DOHH2 (cell line): ENCODE measurements at regions not wholly inside any gene's neighbourhood (a gene's known extent, or its start where the extent isn't known, plus 50 kb on each side); places are given as distances from the start of the nearest gene placed in this dataset.

Experiments
- H3F3A ChIP-seq: fragments of 200-600 bp; sonication (generic), shearing (Covaris generic); 2 replicates; pipeline ENCODE4 v1.6.0; 2016; ENCODE audit warnings: antibody characterized with exemption, mild to moderate bottlenecking; ENCODE audit not compliant: control insufficient read depth, insufficient read depth
- H3K27ac ChIP-seq: fragments of 200-600 bp; sonication (generic); 2 replicates; pipeline ENCODE4 v1.5.1; 2014; ENCODE audit warnings: low read depth, mild to moderate bottlenecking, low read length, moderate library complexity
- H3K27me3 ChIP-seq: fragments of 200-600 bp; sonication (generic); 2 replicates; pipeline ENCODE4 v1.6.1; 2014; ENCODE audit warnings: mild to moderate bottlenecking, low read length, mixed read lengths; ENCODE audit not compliant: control insufficient read depth
- H3K36me3 ChIP-seq: fragments of 200-600 bp; sonication (generic); 2 replicates; pipeline ENCODE4 v1.6.1; 2014; ENCODE audit warnings: mild to moderate bottlenecking, low read length, moderate library complexity, mixed read lengths; ENCODE audit not compliant: control insufficient read depth
- H3K4me1 ChIP-seq: fragments of 200-600 bp; sonication (generic); 2 replicates; pipeline ENCODE4 v1.6.1; 2014; ENCODE audit warnings: mild to moderate bottlenecking, low read length, mixed read lengths; ENCODE audit not compliant: control insufficient read depth
- H3K4me2 ChIP-seq: fragments of 200-600 bp; sonication (generic); 2 replicates; pipeline ENCODE4 v1.6.0; 2014; ENCODE audit warnings: mild to moderate bottlenecking, low read length, moderate library complexity
- H3K4me3 ChIP-seq: fragments of 200-600 bp; sonication (generic); 2 replicates; pipeline ENCODE4 v1.5.1; 2014; ENCODE audit warnings: mild to moderate bottlenecking, low read length, mixed read lengths
- H3K79me2 ChIP-seq: fragments of 200-600 bp; sonication (generic); 2 replicates; pipeline ENCODE4 v1.6.1; 2014; ENCODE audit warnings: mild to moderate bottlenecking, low read length, mixed read lengths; ENCODE audit not compliant: control insufficient read depth
- H3K9me2 ChIP-seq: fragments of 200-600 bp; sonication (generic); replicated peaks from 2 replicates; pipeline ENCODE4 v1.6.1; 2014; ENCODE audit warnings: mild to moderate bottlenecking, low read length, mixed read lengths; ENCODE audit not compliant: control insufficient read depth
- H3K9me3 ChIP-seq: fragments of 200-600 bp; sonication (generic); 2 replicates; pipeline ENCODE4 v1.6.1; 2014; ENCODE audit warnings: antibody characterized with exemption, low read length, mixed read lengths; ENCODE audit not compliant: control insufficient read depth, insufficient read depth
- H4K20me1 ChIP-seq: fragments of 200-600 bp; sonication (generic); 2 replicates; pipeline ENCODE4 v1.6.0; 2014; ENCODE audit warnings: low read depth, mild to moderate bottlenecking, antibody characterized with exemption, low read length, moderate library complexity; ENCODE audit not compliant: control insufficient read depth, insufficient read depth
- CTCF ChIP-seq: fragments of 200-600 bp; sonication (generic); IDR thresholded peaks from one replicate; pipeline ENCODE4 v1.5.1; 2014; ENCODE audit warnings: antibody characterized with exemption, mild to moderate bottlenecking, low read depth, low read length; ENCODE audit not compliant: poor library complexity, severe bottlenecking
- EZH2phosphoT487 ChIP-seq: fragments of 200-600 bp; sonication (generic); IDR thresholded peaks from 2 replicates; pipeline ENCODE4 v1.6.1; 2017; ENCODE audit warnings: borderline replicate concordance, mild to moderate bottlenecking, antibody characterized with exemption, low read length, moderate library complexity, mixed read lengths

GRCh38 chr14:101033446-101034165 is 130.1 kb upstream of the RTL1 start:
- no peaks in the 10 kb centered on the region for H3K4me1 ChIP-seq
- no peaks in the 10 kb centered on the region for H3K36me3 ChIP-seq
- TF ChIP-seq CTCF = no peak
- no peak for TF ChIP-seq EZH2phosphoT487
- H3K9me2 ChIP-seq = no peaks in the 10 kb centered on the region
- no peaks in the 10 kb centered on the region for H3K9me3 ChIP-seq
- no peaks in the 10 kb centered on the region for H3F3A ChIP-seq
- H3K4me2 ChIP-seq = no peak overlapping the region
- no peak overlapping the region for H3K27ac ChIP-seq
- H3K79me2 ChIP-seq = no peaks in the 10 kb centered on the region
- no peaks in the 10 kb centered on the region for H3K27me3 ChIP-seq
- no peak overlapping the region for H3K4me3 ChIP-seq
- H4K20me1 ChIP-seq = no peaks in the 10 kb centered on the region

GRCh38 chr14:101034986-101035385 is 131.5 kb upstream of the RTL1 start:
- Histone ChIP-seq H3K27me3 (no peaks in the 10 kb centered on the region), H3K36me3 (no peaks in the 10 kb centered on the region)
- TF ChIP-seq CTCF (no peak), EZH2phosphoT487 (no peak)

GRCh38 chr14:101035466-101036225 is 132.1 kb upstream of the RTL1 start:
- no peaks in the 10 kb centered on the region for H3K9me2 ChIP-seq
- H3K27ac ChIP-seq = no peak overlapping the region
- H3K4me2 ChIP-seq = no peak overlapping the region
- H4K20me1 ChIP-seq = no peaks in the 10 kb centered on the region
- H3K79me2 ChIP-seq = no peaks in the 10 kb centered on the region
- H3F3A ChIP-seq = no peaks in the 10 kb centered on the region
- H3K4me3 ChIP-seq = no peak overlapping the region
- TF ChIP-seq EZH2phosphoT487 (no peak), CTCF (no peak)
- no peaks in the 10 kb centered on the region for H3K27me3 ChIP-seq
- H3K36me3 ChIP-seq = no peaks in the 10 kb centered on the region
- no peaks in the 10 kb centered on the region for H3K9me3 ChIP-seq
- no peaks in the 10 kb centered on the region for H3K4me1 ChIP-seq

More at GRCh38 chr14:101034986-101035385, 131.5 kb upstream of the RTL1 start:
- Histone ChIP-seq H3F3A (no peaks in the 10 kb centered on the region), H3K9me3 (no peaks in the 10 kb centered on the region), H3K4me1 (no peaks in the 10 kb centered on the region), H4K20me1 (no peaks in the 10 kb centered on the region), H3K4me3 (no peak overlapping the region), H3K9me2 (no peaks in the 10 kb centered on the region), H3K27ac (no peak overlapping the region), H3K79me2 (no peaks in the 10 kb centered on the region), H3K4me2 (no peak overlapping the region)
